DND-41 (cell line): ENCODE measurements at regions not wholly inside any gene's neighbourhood (a gene's known extent, or its start where the extent isn't known, plus 50 kb on each side); places are given as distances from the start of the nearest gene placed in this dataset.

ENCODE experiments used
- EZH2 ChIP-seq: IDR thresholded peaks from 3 replicates; pipeline ENCODE4 v1.6.1; 2012; ENCODE audit warnings: borderline replicate concordance, low read depth, mild to moderate bottlenecking, moderate library complexity, low read length, inconsistent platforms; ENCODE audit not compliant: severe bottlenecking
- TF ChIP-seq, protein P1 (sequence below): IDR thresholded peaks from 2 replicates; pipeline ENCODE4 v1.5.1; 2012; ENCODE audit warnings: borderline replicate concordance, low read length, moderate library complexity, mild to moderate bottlenecking; ENCODE audit not compliant: poor library complexity, severe bottlenecking; ENCODE audit errors: extremely low read depth

DNA sequence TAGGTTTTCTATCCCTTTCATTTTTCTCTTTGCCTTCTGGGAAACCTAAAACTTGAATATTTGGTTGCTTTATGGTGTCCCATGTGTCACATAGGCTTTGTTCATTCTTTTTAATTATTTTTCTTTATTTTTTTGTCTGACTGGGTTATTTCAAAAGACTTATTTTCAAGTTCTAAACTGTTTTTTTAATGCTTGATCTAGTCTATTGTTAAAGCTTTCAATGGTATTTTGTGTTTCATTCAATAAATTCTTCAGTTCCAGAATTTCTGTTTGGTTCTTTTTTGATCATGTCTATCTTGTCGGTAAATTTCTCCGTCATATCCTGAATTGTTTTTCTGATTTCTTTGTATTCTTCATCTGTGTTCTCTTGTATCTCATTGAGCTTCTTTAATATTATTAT lies 86.8 kb downstream of the NPS start:
- TF ChIP-seq, protein P1, sequence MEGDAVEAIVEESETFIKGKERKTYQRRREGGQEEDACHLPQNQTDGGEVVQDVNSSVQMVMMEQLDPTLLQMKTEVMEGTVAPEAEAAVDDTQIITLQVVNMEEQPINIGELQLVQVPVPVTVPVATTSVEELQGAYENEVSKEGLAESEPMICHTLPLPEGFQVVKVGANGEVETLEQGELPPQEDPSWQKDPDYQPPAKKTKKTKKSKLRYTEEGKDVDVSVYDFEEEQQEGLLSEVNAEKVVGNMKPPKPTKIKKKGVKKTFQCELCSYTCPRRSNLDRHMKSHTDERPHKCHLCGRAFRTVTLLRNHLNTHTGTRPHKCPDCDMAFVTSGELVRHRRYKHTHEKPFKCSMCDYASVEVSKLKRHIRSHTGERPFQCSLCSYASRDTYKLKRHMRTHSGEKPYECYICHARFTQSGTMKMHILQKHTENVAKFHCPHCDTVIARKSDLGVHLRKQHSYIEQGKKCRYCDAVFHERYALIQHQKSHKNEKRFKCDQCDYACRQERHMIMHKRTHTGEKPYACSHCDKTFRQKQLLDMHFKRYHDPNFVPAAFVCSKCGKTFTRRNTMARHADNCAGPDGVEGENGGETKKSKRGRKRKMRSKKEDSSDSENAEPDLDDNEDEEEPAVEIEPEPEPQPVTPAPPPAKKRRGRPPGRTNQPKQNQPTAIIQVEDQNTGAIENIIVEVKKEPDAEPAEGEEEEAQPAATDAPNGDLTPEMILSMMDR: no peak
- TF ChIP-seq EZH2: no peak
